Activated CD8-positive, alpha-beta T cell treated with anti-CD3 and anti-CD28 coated beads for 36 hours (primary cell): ENCODE measurements at regions not wholly inside any gene's neighbourhood (a gene's known extent, or its start where the extent isn't known, plus 50 kb on each side); places are given as distances from the start of the nearest gene placed in this dataset.
"Not testable (repeated sequence)": the region's sequence is repeated elsewhere in the genome, so short reads cannot be mapped to it uniquely, and the experiment has no call there.

Experiments
- ATAC-seq: fragments of 200-7000 bp; cut with Tn5 transposase; one replicate; pipeline ENCODE4 v1.10.0; 2021; ENCODE audit warnings: mild to moderate bottlenecking, moderate library complexity
- CTCF ChIA-PET: fragments of 350-600 bp; sonication (Branson Sonifier 250); formaldehyde crosslinking; loops from one replicate; lab custom pipeline; 2021; ENCODE audit warnings: antibody characterized with exemption; lab: Charles Lee
- POLR2A ChIA-PET: fragments of 350-600 bp; sonication (Branson Sonifier 250); formaldehyde crosslinking; loops from one replicate; lab custom pipeline; 2021; ENCODE audit warnings: antibody characterized with exemption; lab: Charles Lee
- DNase-seq: peaks from one replicate; pipeline ENCODE4 v3.0.0-alpha.2; 2020
- H3K27ac Mint-ChIP-seq: one replicate; pipeline ENCODE4 v1.8.0; 2021; ENCODE audit warnings: mild to moderate bottlenecking, mixed read lengths
- H3K27me3 Mint-ChIP-seq: one replicate; pipeline ENCODE4 v1.8.0; 2021; ENCODE audit warnings: mixed read lengths
- H3K36me3 Mint-ChIP-seq: one replicate; pipeline ENCODE4 v1.8.0; 2021; ENCODE audit warnings: low read depth, mixed read lengths
- H3K4me1 Mint-ChIP-seq: one replicate; pipeline ENCODE4 v1.8.0; 2021; ENCODE audit warnings: low read depth, mixed read lengths
- H3K4me3 Mint-ChIP-seq: one replicate; pipeline ENCODE4 v1.8.0; 2021; ENCODE audit warnings: mild to moderate bottlenecking, moderate library complexity, mixed read lengths
- H3K9me3 Mint-ChIP-seq: one replicate; pipeline ENCODE4 v1.8.0; 2021; ENCODE audit warnings: mixed read lengths
- CTCF ChIP-seq: fragments of 200-600 bp; IDR thresholded peaks from one replicate; pipeline ENCODE4 v1.8.0; 2022; ENCODE audit warnings: antibody characterized with exemption, mild to moderate bottlenecking
- intact Hi-C: fragments of 100-400 bp; cut with micrococcal nuclease; formaldehyde crosslinking; loops from one replicate; pipeline ENCODE4 v1.10.0; 2022

- POLR2A ChIA-PET: interaction anchor here (0.6 kb wide), 1 partner anchor 155 kb away, joined by 3 read pairs; no protein-coding TSS in a partner anchor
- ATAC-seq (no peak), DNase-seq (no peak)
- Mint-ChIP-seq H3K4me1 (no peaks in the 10 kb centered on the region), H3K4me3 (no peak overlapping the region), H3K36me3 (no peaks in the 10 kb centered on the region), H3K9me3 (no peaks in the 10 kb centered on the region), H3K27me3 (no peaks in the 10 kb centered on the region), H3K27ac (no peak overlapping the region)
- TF ChIP-seq CTCF: no peak
- CTCF ChIA-PET: no interaction called here
- intact Hi-C loops: no loop called here
Measured at GRCh38 chr18:41643427-41643826, 311.6 kb upstream of the PIK3C3 start.

GRCh38 chr18:41642756-41643155 lies 312.3 kb upstream of the PIK3C3 start:
- Mint-ChIP-seq H3K4me1 (no peaks in the 10 kb centered on the region), H3K27ac (no peak overlapping the region), H3K36me3 (no peaks in the 10 kb centered on the region), H3K27me3 (no peaks in the 10 kb centered on the region), H3K9me3 (no peaks in the 10 kb centered on the region), H3K4me3 (no peak overlapping the region)
- DNase-seq: no peak
- ChIA-PET CTCF (no interaction called here), POLR2A (interaction anchor here (0.6 kb wide), 1 partner anchor 156 kb away, joined by 3 read pairs; no protein-coding TSS in a partner anchor)
- TF ChIP-seq CTCF: no peak
- no peak for ATAC-seq
- intact Hi-C loops: no loop called here

GRCh38 chr18:41639218-41639617 lies 315.8 kb upstream of the PIK3C3 start:
- CTCF ChIA-PET: no interaction called here
- Mint-ChIP-seq H3K36me3 (no peaks in the 10 kb centered on the region), H3K4me1 (no peaks in the 10 kb centered on the region), H3K27me3 (no peaks in the 10 kb centered on the region), H3K9me3 (no peaks in the 10 kb centered on the region), H3K4me3 (no peak overlapping the region), H3K27ac (no peak overlapping the region)
- TF ChIP-seq CTCF: no peak
- POLR2A ChIA-PET: no interaction called here
- DNase-seq: no peak
- intact Hi-C loops: no loop called here
- ATAC-seq: no peak

GRCh38 chr18:41631723-41632285 lies 323.2 kb upstream of the PIK3C3 start:
- CTCF ChIA-PET, H3K27ac Mint-ChIP-seq, ATAC-seq, intact Hi-C loops, H3K9me3 Mint-ChIP-seq, H3K27me3 Mint-ChIP-seq, DNase-seq, H3K4me3 Mint-ChIP-seq, POLR2A ChIA-PET, H3K4me1 Mint-ChIP-seq, H3K36me3 Mint-ChIP-seq: not testable (repeated sequence)

- peaks cover 3% of the 10 kb centered on the region for H3K9me3 Mint-ChIP-seq
- ChIA-PET POLR2A (no interaction called here), CTCF (no interaction called here)
- TF ChIP-seq CTCF: no peak
- H3K27me3 Mint-ChIP-seq: no peaks in the 10 kb centered on the region
- ATAC-seq: no peak
- no peak overlapping the region for H3K27ac Mint-ChIP-seq
- DNase-seq: no peak
- no peak overlapping the region for H3K4me3 Mint-ChIP-seq
- no peaks in the 10 kb centered on the region for H3K36me3 Mint-ChIP-seq
- no peaks in the 10 kb centered on the region for H3K4me1 Mint-ChIP-seq
- intact Hi-C loops: no loop called here
Measured at GRCh38 chr18:41630232-41630886, 324.7 kb upstream of the PIK3C3 start.
